Astrocyte of the hippocampus (primary cell): ENCODE measurements at regions not wholly inside any gene's neighbourhood (a gene's known extent, or its start where the extent isn't known, plus 50 kb on each side); places are given as distances from the start of the nearest gene placed in this dataset.
A peak's percentile ranks its signal among the peaks of the same experiment; 100 is the strongest.

Experiments used
- DNase-seq: peaks from one replicate; pipeline ENCODE4 v3.0.0; 2011; ENCODE audit warnings: low read depth, low spot score

- DNase-seq = no peak
Observed at GRCh38 chr1:193697115-193697762, 510.8 kb upstream of the B3GALT2 start.

- no peak for DNase-seq
Observed at GRCh38 chr1:193694741-193695140, 508.3 kb upstream of the B3GALT2 start.

- no peak for DNase-seq
Observed at GRCh38 chr1:193685986-193686385, 499.6 kb upstream of the B3GALT2 start.

GRCh38 chr1:193681422-193681821 lies 495.0 kb upstream of the B3GALT2 start:
- no peak for DNase-seq

GRCh38 chr1:193680924-193681316 lies 494.5 kb upstream of the B3GALT2 start:
- DNase-seq = no peak

- DNase-seq = peak; percentile 23
Observed at GRCh38 chr1:193680247-193680923, 494.0 kb upstream of the B3GALT2 start.

- DNase-seq = peak; percentile 28
Observed at GRCh38 chr1:193677874-193678273, 491.5 kb upstream of the B3GALT2 start.

- DNase-seq = no peak
Observed at GRCh38 chr1:193676996-193677549, 490.7 kb upstream of the B3GALT2 start.

- peak; percentile 19 for DNase-seq
Observed at GRCh38 chr1:193674292-193674944, 488.0 kb upstream of the B3GALT2 start.

- DNase-seq = no peak
Observed at GRCh38 chr1:193666485-193667083, 480.2 kb upstream of the B3GALT2 start.

- DNase-seq = no peak
Observed at GRCh38 chr1:193663965-193664364, 477.6 kb upstream of the B3GALT2 start.

GRCh38 chr1:193662030-193662429 lies 475.6 kb upstream of the B3GALT2 start:
- DNase-seq = no peak

- DNase-seq = peak; percentile 67
Observed at GRCh38 chr1:193661385-193661784, 475.0 kb upstream of the B3GALT2 start.

GRCh38 chr1:193660428-193660827 lies 474.0 kb upstream of the B3GALT2 start:
- no peak for DNase-seq

- DNase-seq = peak; percentile 28
Observed at GRCh38 chr1:193658691-193659090, 472.3 kb upstream of the B3GALT2 start.

- peak; percentile 16 for DNase-seq
Observed at GRCh38 chr1:193658081-193658480, 471.7 kb upstream of the B3GALT2 start.

GRCh38 chr1:193657552-193657951 lies 471.1 kb upstream of the B3GALT2 start:
- no peak for DNase-seq

GRCh38 chr1:193656841-193657240 lies 470.4 kb upstream of the B3GALT2 start:
- no peak for DNase-seq

GRCh38 chr1:193654951-193655735 lies 468.7 kb upstream of the B3GALT2 start:
- peak; percentile 59 for DNase-seq

GRCh38 chr1:193649587-193649986 lies 463.2 kb upstream of the B3GALT2 start:
- no peak for DNase-seq

GRCh38 chr1:193634876-193635275 lies 448.5 kb upstream of the B3GALT2 start:
- DNase-seq = no peak
